Astrocyte of the spinal cord (primary cell): ENCODE measurements at regions not wholly inside any gene's neighbourhood (a gene's known extent, or its start where the extent isn't known, plus 50 kb on each side); places are given as distances from the start of the nearest gene placed in this dataset.

Experiments
- DNase-seq: peaks from one replicate; pipeline ENCODE4 v3.0.0; 2011; ENCODE audit warnings: low read depth, low spot score
- H3K4me3 ChIP-seq: 2 replicates; pipeline ENCODE4 v1.5.1; 2011; ENCODE audit warnings: low read depth, mild to moderate bottlenecking, low read length, moderate library complexity
- in situ Hi-C: cut with HindIII; loops from 2 replicates; pipeline ENCODE4 v1.10.0; 2017; ENCODE audit warnings: low sequenced_read_pairs
- TF ChIP-seq, protein P1 (sequence below): IDR thresholded peaks from 2 replicates; pipeline ENCODE4 v1.5.1; 2012; ENCODE audit warnings: low read depth, mild to moderate bottlenecking, low read length, inconsistent platforms

DNA sequence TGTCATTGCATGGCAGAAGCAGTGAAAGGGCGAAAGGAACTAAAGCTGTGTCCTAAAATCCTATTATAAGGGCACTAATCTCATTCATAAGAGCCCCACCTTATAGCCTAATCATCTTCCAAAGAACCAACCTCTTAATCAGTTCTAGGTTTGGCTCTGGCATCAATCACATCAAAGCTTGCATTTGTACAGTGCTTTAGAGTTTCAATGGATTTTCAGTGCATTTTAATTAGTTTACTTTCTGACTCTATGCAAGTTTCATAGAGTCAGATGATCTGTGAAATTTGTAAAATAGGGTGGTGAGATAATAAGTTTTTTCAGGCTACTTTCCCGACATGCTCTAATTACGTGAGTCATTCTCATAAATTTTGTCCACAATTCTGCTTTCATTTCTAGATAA is 341.1 kb downstream of the DIPK2A start:
- TF ChIP-seq, protein P1, sequence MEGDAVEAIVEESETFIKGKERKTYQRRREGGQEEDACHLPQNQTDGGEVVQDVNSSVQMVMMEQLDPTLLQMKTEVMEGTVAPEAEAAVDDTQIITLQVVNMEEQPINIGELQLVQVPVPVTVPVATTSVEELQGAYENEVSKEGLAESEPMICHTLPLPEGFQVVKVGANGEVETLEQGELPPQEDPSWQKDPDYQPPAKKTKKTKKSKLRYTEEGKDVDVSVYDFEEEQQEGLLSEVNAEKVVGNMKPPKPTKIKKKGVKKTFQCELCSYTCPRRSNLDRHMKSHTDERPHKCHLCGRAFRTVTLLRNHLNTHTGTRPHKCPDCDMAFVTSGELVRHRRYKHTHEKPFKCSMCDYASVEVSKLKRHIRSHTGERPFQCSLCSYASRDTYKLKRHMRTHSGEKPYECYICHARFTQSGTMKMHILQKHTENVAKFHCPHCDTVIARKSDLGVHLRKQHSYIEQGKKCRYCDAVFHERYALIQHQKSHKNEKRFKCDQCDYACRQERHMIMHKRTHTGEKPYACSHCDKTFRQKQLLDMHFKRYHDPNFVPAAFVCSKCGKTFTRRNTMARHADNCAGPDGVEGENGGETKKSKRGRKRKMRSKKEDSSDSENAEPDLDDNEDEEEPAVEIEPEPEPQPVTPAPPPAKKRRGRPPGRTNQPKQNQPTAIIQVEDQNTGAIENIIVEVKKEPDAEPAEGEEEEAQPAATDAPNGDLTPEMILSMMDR: no peak
- no peak for DNase-seq
- in situ Hi-C loops: no loop called here
- H3K4me3 ChIP-seq: no peak overlapping the region

DNA sequence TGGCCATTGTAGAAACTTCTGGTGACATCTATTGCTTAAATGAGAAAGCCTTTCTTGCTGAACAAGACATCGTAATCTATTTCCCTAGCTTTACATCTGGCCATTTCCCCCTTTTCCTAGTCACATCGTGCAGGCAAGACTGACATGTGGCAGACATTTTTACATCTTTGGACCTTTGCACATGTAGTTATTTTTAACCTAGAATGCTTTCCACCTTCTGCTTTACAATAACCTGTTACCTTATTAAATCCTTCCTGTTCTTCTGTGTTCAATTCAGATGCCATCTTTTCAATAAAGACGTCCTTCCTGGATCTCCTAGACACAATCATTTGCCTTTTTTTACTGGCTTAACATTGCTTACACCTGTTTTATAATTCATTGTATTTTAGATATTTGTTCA is 343.3 kb downstream of the DIPK2A start:
- H3K4me3 ChIP-seq: no peak overlapping the region
- TF ChIP-seq, protein P1: no peak
- DNase-seq: no peak
- in situ Hi-C loops: no loop called here

GRCh38 chr3:144317961-144318360 is 346.3 kb downstream of the DIPK2A start:
- TF ChIP-seq, protein P1: no peak
- no peak for DNase-seq
- in situ Hi-C loops: no loop called here
- H3K4me3 ChIP-seq: no peak overlapping the region

- in situ Hi-C loops: no loop called here
- H3K4me3 ChIP-seq: no peak overlapping the region
- no peak for DNase-seq
These were observed 352.5 kb downstream of the DIPK2A start for GRCh38 chr3:144324076-144324475.

DNA sequence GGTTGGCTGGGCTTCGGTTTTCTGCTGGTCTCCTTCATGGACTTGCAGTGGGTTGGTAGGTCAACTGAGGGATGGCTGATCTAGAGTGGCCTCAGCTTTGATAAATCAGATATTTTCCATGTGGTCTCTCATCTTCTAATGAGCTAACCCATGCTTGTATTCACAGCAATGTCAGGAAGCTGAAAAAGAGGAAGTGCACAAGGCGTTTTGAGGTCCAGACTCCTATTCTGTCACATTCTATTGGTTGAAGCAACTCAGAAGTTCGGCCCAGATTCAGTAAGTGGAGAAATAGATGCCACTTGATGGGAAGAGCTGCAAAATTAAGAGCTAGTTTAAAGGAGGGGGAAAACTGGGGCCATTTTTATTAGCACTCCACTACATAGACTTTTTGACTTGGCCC is 361.2 kb downstream of the DIPK2A start:
- DNase-seq: no peak
- TF ChIP-seq, protein P1: no peak
- H3K4me3 ChIP-seq: no peak overlapping the region
- in situ Hi-C loops: no loop called here

More at GRCh38 chr3:144324076-144324475, 352.5 kb downstream of the DIPK2A start:
- TF ChIP-seq, protein P1: no peak

DNA sequence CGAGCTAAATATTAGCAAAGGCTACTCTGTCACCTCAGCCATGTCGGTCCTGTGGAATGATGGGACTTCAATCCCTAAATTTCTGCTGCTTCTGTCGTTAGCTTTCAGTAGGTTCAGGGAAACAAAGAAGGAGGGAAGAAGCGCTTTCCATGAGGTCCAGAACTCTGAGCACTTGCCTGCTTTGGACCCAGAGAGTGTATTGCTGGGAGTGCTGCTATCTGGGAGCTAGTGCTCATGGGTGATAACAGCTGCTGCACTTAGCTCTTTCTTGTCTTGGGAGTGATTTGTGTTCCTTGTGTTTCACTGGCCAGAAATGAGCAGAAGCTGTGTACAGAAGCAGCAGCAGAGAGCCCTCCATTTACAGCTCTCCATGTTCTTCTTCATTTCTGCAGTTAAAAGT is 369.8 kb downstream of the DIPK2A start:
- DNase-seq: no peak
- TF ChIP-seq, protein P1: no peak

GRCh38 chr3:144343343-144343742 is 371.7 kb downstream of the DIPK2A start:
- no peak overlapping the region for H3K4me3 ChIP-seq
- TF ChIP-seq, protein P1: no peak
- DNase-seq: no peak
- in situ Hi-C loops: no loop called here

More for the DNA sequence above, 369.8 kb downstream of the DIPK2A start:
- H3K4me3 ChIP-seq: no peak overlapping the region
- in situ Hi-C loops: no loop called here
